ENCODE measurements at regions not wholly inside any gene's neighbourhood (a gene's known extent, or its start where the extent isn't known, plus 50 kb on each side); places are given as distances from the start of the nearest gene placed in this dataset.

GRCh38 chr14:49303946-49304516, 282.1 kb downstream of the RPS29 start:
- Histone ChIP-seq H3K79me2 (ENCODE audit: insufficient read depth, low read length) (no peaks in the 10 kb centered on the region), H3K79me1 (ENCODE audit: insufficient read depth, low read depth, low read length, poor library complexity, severe bottlenecking) (no peaks in the 10 kb centered on the region), H4K5ac (ENCODE audit: insufficient read length, low read depth, low read length) (no peak overlapping the region), H3K23me2 (ENCODE audit: insufficient read length, low read depth, low read length, poor library complexity, severe bottlenecking) (no peaks in the 10 kb centered on the region), H2BK5ac (ENCODE audit: insufficient read length, low read length) (no peak overlapping the region), H3K27ac (ENCODE audit: insufficient read length, low read depth, low read length) (no peak overlapping the region), H3K9ac (ENCODE audit: extremely low read depth, insufficient read length, low read length) (no peak overlapping the region), H2BK12ac (ENCODE audit: insufficient read length, low read depth, low read length) (no peak overlapping the region), H2AK5ac (ENCODE audit: insufficient read length, low read length) (no peak overlapping the region), H4K8ac (replicated peaks; ENCODE audit: insufficient read length, low read depth, low read length) (no peak overlapping the region), H3K27me3 (ENCODE audit: insufficient read depth, low read length) (no peaks in the 10 kb centered on the region), H3K18ac (ENCODE audit: insufficient read length, low read depth, low read length) (no peak overlapping the region), H2BK120ac (ENCODE audit: low read depth, low read length, poor library complexity, severe bottlenecking) (no peak overlapping the region), H3K14ac (ENCODE audit: insufficient read depth, low read length) (no peak overlapping the region), H3K4me1 (ENCODE audit: insufficient read depth, low read length) (no peaks in the 10 kb centered on the region), H4K91ac (ENCODE audit: insufficient read length, low read depth, low read length) (no peak overlapping the region), H3K9me3 (ENCODE audit: control insufficient read depth, low read depth, low read length) (no peaks in the 10 kb centered on the region), H3K56ac (ENCODE audit: insufficient read length, low read depth, low read length) (no peak overlapping the region), H3K4me2 (ENCODE audit: insufficient read depth, insufficient read length, low read length) (no peak overlapping the region), H2AFZ (ENCODE audit: low read length) (no peak overlapping the region), H2BK15ac (ENCODE audit: low read depth, low read length) (no peak overlapping the region), H3K23ac (ENCODE audit: insufficient read length, low read depth, low read length) (no peak overlapping the region), H3T11ph (ENCODE audit: low read length) (no peak overlapping the region), H2BK20ac (ENCODE audit: low read depth, low read length, poor library complexity, severe bottlenecking) (no peak overlapping the region), H4K20me1 (ENCODE audit: control insufficient read depth, insufficient read depth, insufficient read length) (no peaks in the 10 kb centered on the region), H3K4ac (ENCODE audit: low read depth, low read length) (no peak overlapping the region)
- no peak overlapping the region for H3K4me3 Mint-ChIP-seq
- H3K9me3 Mint-ChIP-seq, result no peaks in the 10 kb centered on the region
- H3K4me1 Mint-ChIP-seq, result peaks cover 3% of the 10 kb centered on the region in 2 experiments; a peak in 3 of 4 replicates
- no peak for TF ChIP-seq CTCF (conservative IDR thresholded peaks at IDR 0.05)
- no peaks in the 10 kb centered on the region for H3K36me3 Mint-ChIP-seq (ENCODE audit: insufficient read depth in 1 of 3, low read depth in 3 of 3)
- peaks cover 3% of the 10 kb centered on the region for H3K27me3 Mint-ChIP-seq (ENCODE audit: low read depth)
- H3K27ac Mint-ChIP-seq, result no peak overlapping the region
- peak; percentile 66 for DNase-seq
- WGBS (ENCODE audit: extremely low coverage, insufficient read length, low lambda C conversion rate), result no CpG with 5 or more reads among the region's 5 CpGs

Data from H9 (cell line).